GM19452 (cell line): ENCODE measurements at regions not wholly inside any gene's neighbourhood (a gene's known extent, or its start where the extent isn't known, plus 50 kb on each side); places are given as distances from the start of the nearest gene placed in this dataset.
"Not testable (repeated sequence)": the region's sequence is repeated elsewhere in the genome, so short reads cannot be mapped to it uniquely, and the experiment has no call there.

Experiments used
- ATAC-seq: cut with Tn5 transposase; IDR thresholded peaks from one replicate; pipeline ENCODE4 v1.9.1; 2021; ENCODE audit not compliant: unreplicated experiment

- no peak for ATAC-seq
Measured at GRCh38 chr4:59455751-59456150, 1744.4 kb upstream of the ADGRL3 start.

GRCh38 chr4:59457576-59457975, 1742.5 kb upstream of the ADGRL3 start:
- ATAC-seq, result no peak

GRCh38 chr4:59484944-59485343, 1715.2 kb upstream of the ADGRL3 start:
- ATAC-seq, result no peak

- ATAC-seq, result no peak
Measured at GRCh38 chr4:59500103-59500502, 1700.0 kb upstream of the ADGRL3 start.

- no peak for ATAC-seq
Measured at GRCh38 chr4:59503731-59504130, 1696.4 kb upstream of the ADGRL3 start.

- ATAC-seq, result not testable (repeated sequence)
Measured at GRCh38 chr4:59511809-59512208, 1688.3 kb upstream of the ADGRL3 start.

- ATAC-seq, result no peak
Measured at GRCh38 chr4:59517007-59517406, 1683.1 kb upstream of the ADGRL3 start.

- no peak for ATAC-seq
Measured at GRCh38 chr4:59518005-59518823, 1681.9 kb upstream of the ADGRL3 start.

GRCh38 chr4:59525885-59526284, 1674.2 kb upstream of the ADGRL3 start:
- no peak for ATAC-seq

GRCh38 chr4:59535541-59535940, 1664.6 kb upstream of the ADGRL3 start:
- no peak for ATAC-seq

GRCh38 chr4:59536428-59536827, 1663.7 kb upstream of the ADGRL3 start:
- no peak for ATAC-seq

GRCh38 chr4:59537246-59537886, 1662.8 kb upstream of the ADGRL3 start:
- no peak for ATAC-seq

- no peak for ATAC-seq
Measured at GRCh38 chr4:59539401-59539800, 1660.7 kb upstream of the ADGRL3 start.

GRCh38 chr4:59540311-59540710, 1659.8 kb upstream of the ADGRL3 start:
- ATAC-seq, result no peak

GRCh38 chr4:59553063-59553720, 1646.9 kb upstream of the ADGRL3 start:
- peak; percentile 82 for ATAC-seq

- ATAC-seq, result peak; percentile 39
Measured at GRCh38 chr4:59553721-59554091, 1646.4 kb upstream of the ADGRL3 start.

- ATAC-seq, result not testable (repeated sequence)
Measured at GRCh38 chr4:59556191-59556590, 1643.9 kb upstream of the ADGRL3 start.

- not testable (repeated sequence) for ATAC-seq
Measured at GRCh38 chr4:59560141-59560648, 1639.9 kb upstream of the ADGRL3 start.

GRCh38 chr4:59565836-59566235, 1634.3 kb upstream of the ADGRL3 start:
- no peak for ATAC-seq

- peak; percentile 74 for ATAC-seq
Measured at GRCh38 chr4:59570860-59571476, 1629.2 kb upstream of the ADGRL3 start.

GRCh38 chr4:59571805-59572430, 1628.2 kb upstream of the ADGRL3 start:
- ATAC-seq, result no peak
